DND-41 (cell line): ENCODE measurements at regions not wholly inside any gene's neighbourhood (a gene's known extent, or its start where the extent isn't known, plus 50 kb on each side); places are given as distances from the start of the nearest gene placed in this dataset.

Source experiments
- ATAC-seq: fragments of 200-7000 bp; cut with Tn5 transposase; 3 replicates; pipeline ENCODE4 v1.9.1; 2021; ENCODE audit warnings: low read depth; ENCODE audit not compliant: insufficient read depth
- DNase-seq: peaks from one replicate; pipeline ENCODE4 v3.0.0-alpha.2; 2020
- H2AFZ ChIP-seq: 2 replicates; pipeline ENCODE4 v1.6.0; 2012; ENCODE audit warnings: low read depth, low read length
- H3K27ac ChIP-seq: 2 replicates; pipeline ENCODE4 v1.5.1; 2012; ENCODE audit warnings: low read length, inconsistent platforms
- H3K27me3 ChIP-seq: fragments of 200-600 bp; sonication (generic); 2 replicates; pipeline ENCODE4 v1.6.0; 2012; ENCODE audit warnings: low read length, mild to moderate bottlenecking, inconsistent platforms; ENCODE audit not compliant: insufficient read depth, poor library complexity
- H3K36me3 ChIP-seq: 2 replicates; pipeline ENCODE4 v1.5.1; 2012; ENCODE audit warnings: low read length, inconsistent platforms; ENCODE audit not compliant: insufficient read depth
- H3K4me1 ChIP-seq: 2 replicates; pipeline ENCODE4 v1.5.1; 2012; ENCODE audit warnings: mild to moderate bottlenecking, low read length; ENCODE audit not compliant: insufficient read depth
- H3K4me2 ChIP-seq: 2 replicates; pipeline ENCODE4 v1.6.0; 2012; ENCODE audit warnings: mild to moderate bottlenecking, moderate library complexity, low read length, inconsistent platforms; ENCODE audit not compliant: insufficient read depth
- H3K4me3 ChIP-seq, 2 experiments: fragments of 200-600 bp in 1 of 2; shearing (Covaris generic) in 1 of 2; 2 replicates each; pipeline ENCODE4 v1.5.1; 2012 to 2016; ENCODE audit warnings: inconsistent platforms in 2 of 2, low read length in 2 of 2, mild to moderate bottlenecking in 2 of 2, low read depth in 1 of 2, moderate library complexity in 1 of 2
- H3K79me2 ChIP-seq: 2 replicates; pipeline ENCODE4 v1.6.0; 2012; ENCODE audit warnings: low read length, inconsistent platforms; ENCODE audit not compliant: insufficient read depth
- H3K9ac ChIP-seq: 2 replicates; pipeline ENCODE4 v1.6.0; 2012; ENCODE audit warnings: low read depth, mild to moderate bottlenecking, inconsistent platforms, low read length, moderate library complexity
- H3K9me3 ChIP-seq: 2 replicates; pipeline ENCODE4 v1.5.1; 2012; ENCODE audit warnings: low read length, moderate library complexity, mild to moderate bottlenecking, inconsistent platforms; ENCODE audit not compliant: insufficient read depth, severe bottlenecking
- H4K20me1 ChIP-seq: 2 replicates; pipeline ENCODE4 v1.6.0; 2012; ENCODE audit warnings: low read length; ENCODE audit not compliant: insufficient read depth
- EZH2 ChIP-seq: IDR thresholded peaks from 3 replicates; pipeline ENCODE4 v1.6.1; 2012; ENCODE audit warnings: borderline replicate concordance, low read depth, mild to moderate bottlenecking, moderate library complexity, low read length, inconsistent platforms; ENCODE audit not compliant: severe bottlenecking
- TF ChIP-seq, protein P1 (sequence below): IDR thresholded peaks from 2 replicates; pipeline ENCODE4 v1.5.1; 2012; ENCODE audit warnings: borderline replicate concordance, low read length, moderate library complexity, mild to moderate bottlenecking; ENCODE audit not compliant: poor library complexity, severe bottlenecking; ENCODE audit errors: extremely low read depth

DNA sequence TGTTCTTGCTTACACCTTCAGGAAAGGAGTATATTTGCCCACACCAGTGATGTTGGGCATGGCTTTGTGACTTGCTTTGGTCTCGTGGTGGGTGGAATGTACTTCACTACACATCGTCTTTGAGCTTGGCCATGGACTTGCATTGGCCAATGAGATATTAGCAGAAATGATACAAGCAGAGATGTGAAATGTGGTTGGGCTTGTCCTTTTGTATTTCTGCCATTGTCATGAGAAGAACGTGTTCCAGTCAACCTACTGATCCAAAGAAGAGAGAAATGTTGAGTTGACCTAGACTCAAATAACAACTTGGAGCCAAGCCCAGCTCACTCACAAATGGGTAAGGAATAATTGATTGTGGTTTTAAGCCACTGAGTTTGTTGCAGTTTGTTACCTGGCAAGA lies 138.4 kb upstream of the ARX start:
- Histone ChIP-seq H3K9ac (no peak overlapping the region), H3K4me1 (no peaks in the 10 kb centered on the region), H3K4me3 (no peak overlapping the region), H3K27ac (no peak overlapping the region), H3K79me2 (no peaks in the 10 kb centered on the region), H2AFZ (no peak overlapping the region), H3K27me3 (no peaks in the 10 kb centered on the region), H3K4me2 (no peak overlapping the region), H4K20me1 (no peaks in the 10 kb centered on the region), H3K36me3 (no peaks in the 10 kb centered on the region), H3K9me3 (no peaks in the 10 kb centered on the region)
- DNase-seq (no peak), ATAC-seq (no peak)
- TF ChIP-seq EZH2: no peak
- TF ChIP-seq, protein P1, sequence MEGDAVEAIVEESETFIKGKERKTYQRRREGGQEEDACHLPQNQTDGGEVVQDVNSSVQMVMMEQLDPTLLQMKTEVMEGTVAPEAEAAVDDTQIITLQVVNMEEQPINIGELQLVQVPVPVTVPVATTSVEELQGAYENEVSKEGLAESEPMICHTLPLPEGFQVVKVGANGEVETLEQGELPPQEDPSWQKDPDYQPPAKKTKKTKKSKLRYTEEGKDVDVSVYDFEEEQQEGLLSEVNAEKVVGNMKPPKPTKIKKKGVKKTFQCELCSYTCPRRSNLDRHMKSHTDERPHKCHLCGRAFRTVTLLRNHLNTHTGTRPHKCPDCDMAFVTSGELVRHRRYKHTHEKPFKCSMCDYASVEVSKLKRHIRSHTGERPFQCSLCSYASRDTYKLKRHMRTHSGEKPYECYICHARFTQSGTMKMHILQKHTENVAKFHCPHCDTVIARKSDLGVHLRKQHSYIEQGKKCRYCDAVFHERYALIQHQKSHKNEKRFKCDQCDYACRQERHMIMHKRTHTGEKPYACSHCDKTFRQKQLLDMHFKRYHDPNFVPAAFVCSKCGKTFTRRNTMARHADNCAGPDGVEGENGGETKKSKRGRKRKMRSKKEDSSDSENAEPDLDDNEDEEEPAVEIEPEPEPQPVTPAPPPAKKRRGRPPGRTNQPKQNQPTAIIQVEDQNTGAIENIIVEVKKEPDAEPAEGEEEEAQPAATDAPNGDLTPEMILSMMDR: no peak

DNA sequence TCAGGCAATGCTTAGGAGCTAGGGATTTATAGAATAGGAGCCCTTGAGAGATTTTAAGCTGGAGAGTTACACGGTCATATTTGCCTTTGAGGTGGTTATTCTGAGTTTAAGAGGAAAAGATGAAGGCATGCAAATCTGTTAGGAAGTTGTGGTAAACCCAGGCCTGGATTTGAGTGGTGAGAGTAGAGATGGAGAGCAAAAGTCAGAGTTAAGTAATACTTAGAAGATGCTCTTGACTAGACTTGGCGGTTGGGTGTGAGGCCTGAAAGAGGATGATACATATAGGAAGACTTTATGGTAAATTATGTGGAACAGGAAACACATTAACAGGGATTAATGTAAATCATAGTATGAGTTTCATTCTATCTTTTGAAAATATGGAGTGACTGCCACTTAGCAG lies 136.0 kb upstream of the ARX start:
- no peak for TF ChIP-seq EZH2
- TF ChIP-seq, protein P1: no peak
- H3K36me3 ChIP-seq: no peaks in the 10 kb centered on the region
- H4K20me1 ChIP-seq: no peaks in the 10 kb centered on the region
- no peaks in the 10 kb centered on the region for H3K79me2 ChIP-seq
- no peak overlapping the region for H3K4me2 ChIP-seq
- H3K4me1 ChIP-seq: no peaks in the 10 kb centered on the region
- no peaks in the 10 kb centered on the region for H3K27me3 ChIP-seq
- H2AFZ ChIP-seq: no peak overlapping the region
- DNase-seq (peak; percentile 8), ATAC-seq (peak; percentile 75)
- H3K27ac ChIP-seq: no peak overlapping the region
- H3K9ac ChIP-seq: no peak overlapping the region
- no peak overlapping the region for H3K4me3 ChIP-seq
- H3K9me3 ChIP-seq: no peaks in the 10 kb centered on the region

DNA sequence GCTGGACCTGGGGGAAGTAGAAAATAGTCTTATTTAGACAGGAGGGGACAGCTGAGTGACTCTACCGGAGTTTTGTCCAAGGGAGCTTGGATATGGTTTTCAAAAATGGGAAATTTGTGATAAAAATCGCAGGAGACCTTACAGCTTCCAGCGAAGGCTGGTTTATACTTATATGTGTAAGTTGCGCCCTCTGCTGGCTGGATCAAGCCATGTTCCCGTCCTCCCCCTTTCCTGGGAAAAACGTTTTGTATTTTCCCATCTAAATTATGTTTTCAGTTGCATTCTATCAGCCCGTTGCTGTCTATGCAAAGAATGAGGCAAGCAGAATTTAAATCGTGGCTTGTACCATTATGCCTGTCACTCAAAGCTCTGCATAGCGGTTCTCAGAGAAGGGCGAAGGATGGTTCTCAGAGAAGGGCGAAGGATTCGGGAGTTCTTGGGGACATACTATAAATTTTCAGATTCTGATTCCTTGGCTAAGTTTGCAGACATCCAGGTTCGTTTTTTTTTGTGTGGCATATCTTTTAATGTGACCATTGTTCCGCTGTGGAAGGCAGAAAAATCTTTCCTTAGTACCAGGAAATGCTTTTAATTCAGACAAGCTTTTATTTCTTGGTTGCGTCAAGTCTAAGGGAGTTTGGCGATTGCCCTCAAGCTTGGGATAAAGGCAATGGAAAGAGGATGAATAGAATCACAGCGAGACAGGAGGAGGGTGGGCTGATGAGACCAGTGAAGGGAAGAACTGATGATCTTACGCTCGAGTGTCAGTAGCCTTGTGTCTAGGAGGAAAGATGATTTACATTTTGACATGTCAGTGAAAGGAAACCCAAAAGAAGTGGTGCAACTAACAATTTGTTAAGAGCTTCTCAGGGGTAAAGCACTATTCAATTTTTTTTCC lies 128.5 kb upstream of the ARX start:
- Histone ChIP-seq H3K79me2 (no peaks in the 10 kb centered on the region), H3K4me1 (no peaks in the 10 kb centered on the region), H3K36me3 (no peaks in the 10 kb centered on the region), H3K27me3 (no peaks in the 10 kb centered on the region), H3K9me3 (no peaks in the 10 kb centered on the region), H4K20me1 (no peaks in the 10 kb centered on the region), H3K9ac (no peak overlapping the region), H3K27ac (no peak overlapping the region), H3K4me2 (no peak overlapping the region), H2AFZ (no peak overlapping the region), H3K4me3 (no peak overlapping the region)
- TF ChIP-seq, protein P1: peak; percentile 81
- no peak for TF ChIP-seq EZH2
- no peak for ATAC-seq
- DNase-seq: peak; percentile 34
